H1 (cell line): ENCODE measurements at regions not wholly inside any gene's neighbourhood (a gene's known extent, or its start where the extent isn't known, plus 50 kb on each side); places are given as distances from the start of the nearest gene placed in this dataset.

Experiments
- CTCF ChIA-PET: fragments of 300-600 bp; sonication (Branson Sonifier 250); formaldehyde crosslinking; loops from one replicate; lab custom pipeline; 2021; ENCODE audit not compliant: partially characterized antibody; lab: Charles Lee
- POLR2A ChIA-PET: fragments of 300-600 bp; sonication (Branson Sonifier 250); formaldehyde crosslinking; loops from one replicate; lab custom pipeline; 2021; ENCODE audit warnings: inconsistent platforms; ENCODE audit not compliant: partially characterized antibody; lab: Charles Lee
- DNase-seq, 2 experiments: peaks; one replicate each; pipeline versions ENCODE4 v3.0.0 to v3.0.0-alpha.2; 2010 to 2022; ENCODE audit warnings: low spot score in 2 of 2, low read depth in 1 of 2, mixed read lengths in 1 of 2
- FAIRE-seq: peaks from 2 replicates; lab custom pipeline; 2011; peaks lifted over from hg19 to GRCh38; lab: Jason Lieb, UNC
- H2AFZ ChIP-seq: 2 replicates; pipeline ENCODE4 v1.8.1; 2012; ENCODE audit warnings: low read length, inconsistent platforms
- H2AK5ac ChIP-seq: 2 replicates; pipeline ENCODE4 v1.6.1; 2013; ENCODE audit warnings: low read depth, low read length
- H2BK120ac ChIP-seq: replicated peaks from 2 replicates; pipeline ENCODE3; 2013; ENCODE audit warnings: low read depth, low read length, inconsistent platforms
- H2BK12ac ChIP-seq: 2 replicates; pipeline ENCODE4 v1.6.1; 2013; ENCODE audit warnings: low read depth, low read length
- H2BK15ac ChIP-seq: 2 replicates; pipeline ENCODE4 v1.6.1; 2013; ENCODE audit warnings: low read length
- H2BK20ac ChIP-seq: 2 replicates; pipeline ENCODE4 v1.6.1; 2013; ENCODE audit warnings: low read length
- H2BK5ac ChIP-seq: 2 replicates; pipeline ENCODE4 v1.6.1; 2013; ENCODE audit warnings: low read depth, low read length
- H3K14ac ChIP-seq: 2 replicates; pipeline ENCODE4 v1.6.1; 2013; ENCODE audit warnings: inconsistent platforms; ENCODE audit not compliant: insufficient read length
- H3K18ac ChIP-seq: 2 replicates; pipeline ENCODE4 v1.6.1; 2013; ENCODE audit warnings: low read length; ENCODE audit errors: extremely low read depth
- H3K23ac ChIP-seq: 2 replicates; pipeline ENCODE4 v1.6.1; 2013; ENCODE audit warnings: inconsistent platforms; ENCODE audit not compliant: insufficient read length
- H3K23me2 ChIP-seq: 2 replicates; pipeline ENCODE4 v1.6.1; 2013; ENCODE audit warnings: low read depth, low read length
- H3K27ac ChIP-seq: 2 replicates; pipeline ENCODE4 v1.6.1; 2011; ENCODE audit warnings: low read depth, low read length, inconsistent platforms
- H3K27me3 ChIP-seq, 4 experiments: replicated peaks in 1 of 4; 1 replicate in 1 of 4; 2 replicates in 3 of 4; pipeline versions ENCODE4 v1.6.1 to v1.8.1; 2011 to 2013; ENCODE audit warnings: low read length in 3 of 4, mild to moderate bottlenecking in 3 of 4, inconsistent platforms in 2 of 4, mixed read lengths in 2 of 4, moderate library complexity in 1 of 4; ENCODE audit not compliant: control insufficient read depth in 3 of 4, insufficient read depth in 3 of 4; ENCODE audit errors: extremely low read depth in 1 of 4
- H3K36me3 ChIP-seq, 4 experiments: 2 replicates each; pipeline versions ENCODE4 v1.6.1 to v1.8.1; 2011 to 2013; ENCODE audit warnings: mild to moderate bottlenecking in 4 of 4, low read length in 3 of 4, moderate library complexity in 2 of 4, control low read depth in 1 of 4, inconsistent platforms in 1 of 4; ENCODE audit not compliant: insufficient read depth in 4 of 4, control insufficient read depth in 2 of 4
- H3K4ac ChIP-seq: replicated peaks from 2 replicates; pipeline ENCODE3; 2013; ENCODE audit warnings: low read length, low read depth, mixed read lengths, inconsistent platforms; ENCODE audit not compliant: insufficient read length
- H3K4me1 ChIP-seq, 4 experiments: replicated peaks in 1 of 4; 1 replicate in 1 of 4; 2 replicates in 3 of 4; pipeline versions ENCODE4 v1.6.1 to v1.8.1; 2011 to 2013; ENCODE audit warnings: low read length in 3 of 4, inconsistent platforms in 2 of 4, mixed read lengths in 1 of 4; ENCODE audit not compliant: insufficient read depth in 4 of 4, control insufficient read depth in 3 of 4
- H3K4me2 ChIP-seq, 2 experiments: 2 replicates each; pipeline versions ENCODE4 v1.6.1 to v1.8.1; 2011 to 2013; ENCODE audit warnings: low read depth in 2 of 2, low read length in 2 of 2, control low read depth in 1 of 2, inconsistent platforms in 1 of 2, mild to moderate bottlenecking in 1 of 2; ENCODE audit not compliant: insufficient read depth in 1 of 2
- H3K4me3 ChIP-seq, 4 experiments: fragments of 200-600, 300-600 bp in 1 of 4; sonication (generic), shearing (Covaris generic), sonication (Bioruptor Twin) in 1 of 4; 2 replicates each; pipeline versions ENCODE4 v1.5.1 to v1.8.1; 2011 to 2016; ENCODE audit warnings: low read length in 4 of 4, low read depth in 3 of 4, control low read depth in 2 of 4, inconsistent platforms in 2 of 4, mild to moderate bottlenecking in 2 of 4, mixed read lengths in 1 of 4, moderate library complexity in 1 of 4; ENCODE audit not compliant: insufficient read depth in 2 of 4; ENCODE audit errors: extremely low read depth in 1 of 4
- H3K56ac ChIP-seq: replicated peaks from 2 replicates; pipeline ENCODE3; 2013; ENCODE audit warnings: low read depth, mild to moderate bottlenecking, mixed read lengths, low read length, inconsistent platforms; ENCODE audit not compliant: insufficient read length
- H3K79me1 ChIP-seq: 2 replicates; pipeline ENCODE4 v1.6.1; 2013; ENCODE audit warnings: low read depth, low read length, control low read depth
- H3K79me2 ChIP-seq, 2 experiments: 2 replicates each; pipeline versions ENCODE4 v1.6.1 to v1.8.1; 2012 to 2013; ENCODE audit warnings: low read length in 2 of 2, mild to moderate bottlenecking in 2 of 2, inconsistent platforms in 1 of 2; ENCODE audit not compliant: insufficient read depth in 2 of 2, control insufficient read depth in 1 of 2
- H3K9ac ChIP-seq, 4 experiments: replicated peaks in 1 of 4; 1 replicate in 1 of 4; 2 replicates in 3 of 4; pipeline versions ENCODE4 v1.6.1 to v1.8.1; 2011 to 2013; ENCODE audit warnings: low read depth in 3 of 4, low read length in 3 of 4, control low read depth in 2 of 4, mild to moderate bottlenecking in 2 of 4, moderate library complexity in 2 of 4, inconsistent platforms in 1 of 4; ENCODE audit errors: extremely low read depth in 1 of 4
- H3K9me3 ChIP-seq, 2 experiments: 2 replicates each; pipeline versions ENCODE4 v1.6.1 to v1.8.1; 2012 to 2013; ENCODE audit warnings: mild to moderate bottlenecking in 2 of 2, moderate library complexity in 2 of 2, control low read depth in 1 of 2, inconsistent platforms in 1 of 2, low read depth in 1 of 2, low read length in 1 of 2, mixed read lengths in 1 of 2; ENCODE audit not compliant: insufficient read depth in 2 of 2
- H4K20me1 ChIP-seq, 2 experiments: replicated peaks in 1 of 2; 2 replicates each; pipeline versions ENCODE3 to v1.8.1; 2011 to 2013; ENCODE audit warnings: inconsistent platforms in 2 of 2, low read length in 2 of 2, mild to moderate bottlenecking in 1 of 2; ENCODE audit not compliant: insufficient read depth in 2 of 2, control insufficient read depth in 1 of 2
- H4K5ac ChIP-seq: 2 replicates; pipeline ENCODE4 v1.6.1; 2013; ENCODE audit warnings: low read length, low read depth, mixed read lengths, inconsistent platforms; ENCODE audit not compliant: insufficient read length
- H4K8ac ChIP-seq: 2 replicates; pipeline ENCODE4 v1.8.0; 2013; ENCODE audit warnings: mild to moderate bottlenecking, moderate library complexity, low read length, inconsistent platforms; ENCODE audit not compliant: insufficient read depth; ENCODE audit errors: extremely low read depth
- H4K91ac ChIP-seq: replicated peaks from 2 replicates; pipeline ENCODE3; 2013; ENCODE audit warnings: low read length, mixed read lengths, inconsistent platforms; ENCODE audit not compliant: insufficient read length
- BRCA1 ChIP-seq: IDR thresholded peaks from 2 replicates; pipeline ENCODE4 v1.6.1; 2012; ENCODE audit warnings: low read depth, low read length, improper control_type of control experiment
- CBX5 ChIP-seq: fragments of 300-800, 300-1000 bp; sonication (generic); IDR thresholded peaks from 2 replicates; pipeline ENCODE4 v1.7.1; 2016; ENCODE audit warnings: antibody characterized with exemption, low read length, low read depth
- HDAC2 ChIP-seq, 2 experiments: fragments of 300-600 bp in 1 of 2; sonication (generic) in 1 of 2; IDR thresholded peaks; 2 replicates each; pipeline ENCODE4 v1.6.1; 2011 to 2012; ENCODE audit warnings: low read depth in 2 of 2, low read length in 2 of 2, mild to moderate bottlenecking in 2 of 2, moderate library complexity in 2 of 2, borderline replicate concordance in 1 of 2, inconsistent platforms in 1 of 2
- HDAC6 ChIP-seq: IDR thresholded peaks from one replicate; pipeline ENCODE4 v1.7.1; 2012; ENCODE audit warnings: low read depth, mild to moderate bottlenecking, inconsistent platforms, low read length, moderate library complexity
- KDM5A ChIP-seq: fragments of 200-600 bp; IDR thresholded peaks from 2 replicates; pipeline ENCODE4 v1.7.1; 2012; ENCODE audit warnings: mild to moderate bottlenecking, low read length, inconsistent platforms, mixed read lengths
- RXRA ChIP-seq: IDR thresholded peaks from 2 replicates; pipeline ENCODE4 v1.6.1; 2011; ENCODE audit warnings: low read depth, mild to moderate bottlenecking, low read length, moderate library complexity; ENCODE audit not compliant: insufficient read depth
- SP4 ChIP-seq: IDR thresholded peaks from 2 replicates; pipeline ENCODE4 v1.6.1; 2012; ENCODE audit warnings: low read length, inconsistent platforms
- WGBS, 2 experiments: shearing (Covaris generic) in 1 of 2; methylation state at CpG; one replicate each; pipeline versions ENCODE4 v1.1.6 to v1.1.7; 2013 to 2015; ENCODE audit warnings: low lambda C conversion rate in 2 of 2, mixed read lengths in 2 of 2, inconsistent platforms in 1 of 2, low coverage in 1 of 2, missing lambda C conversion rate in 1 of 2; ENCODE audit not compliant: insufficient replicate concordance in 2 of 2, insufficient coverage in 1 of 2, insufficient read length in 1 of 2; ENCODE audit errors: extremely low coverage in 1 of 2, missing lambda C conversion rate in 1 of 2; 5-methylcytosine and 5-hydroxymethylcytosine counted together

GRCh38 chr7:110153222-110153621 lies 937.7 kb upstream of the LRRN3 start:
- no peak overlapping the region for H2BK20ac ChIP-seq
- H3K9me3 ChIP-seq, result peaks cover 4 to 8% of the 10 kb centered on the region in 2 experiments; a peak in 2 of 4 replicates
- no peak overlapping the region for H2BK5ac ChIP-seq
- FAIRE-seq (no peak), DNase-seq (no peak)
- H3K9ac ChIP-seq, result no peak overlapping the region
- TF ChIP-seq BRCA1 (no peak), CBX5 (no peak), RXRA (no peak), SP4 (no peak), HDAC2 (IDR thresholded peaks at IDR 0.05; ENCODE audit: borderline replicate concordance in 1 of 2, low read depth in 2 of 2, low read length in 2 of 2) (no peak), KDM5A (no peak), HDAC6 (no peak)
- H2BK120ac ChIP-seq, result no peak overlapping the region
- H3K4ac ChIP-seq, result no peak overlapping the region
- no peak overlapping the region for H3K56ac ChIP-seq
- WGBS, 2 experiments, result 89% methylated on average over 3 of the region's 3 CpGs; no CpG with 5 or more reads in 1 of the 2 experiments
- no peak overlapping the region for H3K4me3 ChIP-seq
- H2BK12ac ChIP-seq, result no peak overlapping the region
- CTCF ChIA-PET, result no interaction called here
- H3K23ac ChIP-seq, result no peak overlapping the region
- H2AK5ac ChIP-seq, result no peak overlapping the region
- H3K18ac ChIP-seq, result no peak overlapping the region
- no peaks in the 10 kb centered on the region for H3K27me3 ChIP-seq
- H3K4me2 ChIP-seq, result no peak overlapping the region
- no peaks in the 10 kb centered on the region for H4K20me1 ChIP-seq
- H3K14ac ChIP-seq, result no peak overlapping the region
- peaks cover 0 to 3% (median 0%) of the 10 kb centered on the region in 4 experiments; a peak in 1 of 8 replicates for H3K36me3 ChIP-seq
- H4K91ac ChIP-seq, result no peak overlapping the region
- H2AFZ ChIP-seq, result no peak overlapping the region
- H3K4me1 ChIP-seq, result no peaks in the 10 kb centered on the region; a peak in 2 of 7 replicates
- H3K79me1 ChIP-seq, result no peaks in the 10 kb centered on the region
- no peaks in the 10 kb centered on the region for H3K79me2 ChIP-seq
- POLR2A ChIA-PET, result no interaction called here
- no peak overlapping the region for H3K27ac ChIP-seq
- no peaks in the 10 kb centered on the region for H3K23me2 ChIP-seq
- H4K5ac ChIP-seq, result no peak overlapping the region
- H2BK15ac ChIP-seq, result no peak overlapping the region
- no peak overlapping the region for H4K8ac ChIP-seq
